22Rv1 (cell line): ENCODE measurements at regions not wholly inside any gene's neighbourhood (a gene's known extent, or its start where the extent isn't known, plus 50 kb on each side); places are given as distances from the start of the nearest gene placed in this dataset.

Experiments
- ZFX ChIP-seq: fragments of 450-650 bp; IDR thresholded peaks from 2 replicates; pipeline ENCODE4 v1.6.1; 2017; ENCODE audit warnings: antibody characterized with exemption, borderline replicate concordance
- TF ChIP-seq, protein P1 (sequence below): fragments of 450-650 bp; IDR thresholded peaks from 2 replicates; pipeline ENCODE4 v1.5.1; 2017; ENCODE audit warnings: mild to moderate bottlenecking

DNA sequence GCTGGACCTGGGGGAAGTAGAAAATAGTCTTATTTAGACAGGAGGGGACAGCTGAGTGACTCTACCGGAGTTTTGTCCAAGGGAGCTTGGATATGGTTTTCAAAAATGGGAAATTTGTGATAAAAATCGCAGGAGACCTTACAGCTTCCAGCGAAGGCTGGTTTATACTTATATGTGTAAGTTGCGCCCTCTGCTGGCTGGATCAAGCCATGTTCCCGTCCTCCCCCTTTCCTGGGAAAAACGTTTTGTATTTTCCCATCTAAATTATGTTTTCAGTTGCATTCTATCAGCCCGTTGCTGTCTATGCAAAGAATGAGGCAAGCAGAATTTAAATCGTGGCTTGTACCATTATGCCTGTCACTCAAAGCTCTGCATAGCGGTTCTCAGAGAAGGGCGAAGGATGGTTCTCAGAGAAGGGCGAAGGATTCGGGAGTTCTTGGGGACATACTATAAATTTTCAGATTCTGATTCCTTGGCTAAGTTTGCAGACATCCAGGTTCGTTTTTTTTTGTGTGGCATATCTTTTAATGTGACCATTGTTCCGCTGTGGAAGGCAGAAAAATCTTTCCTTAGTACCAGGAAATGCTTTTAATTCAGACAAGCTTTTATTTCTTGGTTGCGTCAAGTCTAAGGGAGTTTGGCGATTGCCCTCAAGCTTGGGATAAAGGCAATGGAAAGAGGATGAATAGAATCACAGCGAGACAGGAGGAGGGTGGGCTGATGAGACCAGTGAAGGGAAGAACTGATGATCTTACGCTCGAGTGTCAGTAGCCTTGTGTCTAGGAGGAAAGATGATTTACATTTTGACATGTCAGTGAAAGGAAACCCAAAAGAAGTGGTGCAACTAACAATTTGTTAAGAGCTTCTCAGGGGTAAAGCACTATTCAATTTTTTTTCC lies 128.5 kb upstream of the ARX start:
- TF ChIP-seq, protein P1, sequence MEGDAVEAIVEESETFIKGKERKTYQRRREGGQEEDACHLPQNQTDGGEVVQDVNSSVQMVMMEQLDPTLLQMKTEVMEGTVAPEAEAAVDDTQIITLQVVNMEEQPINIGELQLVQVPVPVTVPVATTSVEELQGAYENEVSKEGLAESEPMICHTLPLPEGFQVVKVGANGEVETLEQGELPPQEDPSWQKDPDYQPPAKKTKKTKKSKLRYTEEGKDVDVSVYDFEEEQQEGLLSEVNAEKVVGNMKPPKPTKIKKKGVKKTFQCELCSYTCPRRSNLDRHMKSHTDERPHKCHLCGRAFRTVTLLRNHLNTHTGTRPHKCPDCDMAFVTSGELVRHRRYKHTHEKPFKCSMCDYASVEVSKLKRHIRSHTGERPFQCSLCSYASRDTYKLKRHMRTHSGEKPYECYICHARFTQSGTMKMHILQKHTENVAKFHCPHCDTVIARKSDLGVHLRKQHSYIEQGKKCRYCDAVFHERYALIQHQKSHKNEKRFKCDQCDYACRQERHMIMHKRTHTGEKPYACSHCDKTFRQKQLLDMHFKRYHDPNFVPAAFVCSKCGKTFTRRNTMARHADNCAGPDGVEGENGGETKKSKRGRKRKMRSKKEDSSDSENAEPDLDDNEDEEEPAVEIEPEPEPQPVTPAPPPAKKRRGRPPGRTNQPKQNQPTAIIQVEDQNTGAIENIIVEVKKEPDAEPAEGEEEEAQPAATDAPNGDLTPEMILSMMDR: peak; percentile 57
- TF ChIP-seq ZFX: no peak
